Suppressor macrophage (primary cell): ENCODE measurements at regions not wholly inside any gene's neighbourhood (a gene's known extent, or its start where the extent isn't known, plus 50 kb on each side); places are given as distances from the start of the nearest gene placed in this dataset.

Experiments used
- DNase-seq, 4 experiments: peaks; one replicate each; pipeline ENCODE4 v3.0.0-alpha.2; 2020 to 2022

DNA sequence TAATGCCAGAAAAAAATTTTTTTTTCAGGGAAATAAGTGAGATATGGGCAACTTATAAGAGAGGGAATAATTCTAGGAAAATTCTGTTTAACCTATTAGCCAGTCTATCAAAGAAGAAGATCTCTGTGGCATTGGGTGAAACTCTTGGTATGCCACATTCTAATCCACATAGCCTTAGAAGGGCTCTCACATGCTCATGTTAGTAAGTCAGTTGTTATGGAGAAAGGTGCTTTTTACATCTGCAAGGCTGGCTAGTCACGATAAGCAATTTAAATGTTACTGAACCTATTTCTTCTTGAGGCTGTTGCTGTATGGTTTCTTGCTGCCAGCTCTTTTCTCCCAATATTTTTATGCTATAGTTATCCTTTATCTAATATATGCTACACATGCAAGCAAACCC lies 89.9 kb upstream of the MAGI1 start:
- DNase-seq: no peak

DNA sequence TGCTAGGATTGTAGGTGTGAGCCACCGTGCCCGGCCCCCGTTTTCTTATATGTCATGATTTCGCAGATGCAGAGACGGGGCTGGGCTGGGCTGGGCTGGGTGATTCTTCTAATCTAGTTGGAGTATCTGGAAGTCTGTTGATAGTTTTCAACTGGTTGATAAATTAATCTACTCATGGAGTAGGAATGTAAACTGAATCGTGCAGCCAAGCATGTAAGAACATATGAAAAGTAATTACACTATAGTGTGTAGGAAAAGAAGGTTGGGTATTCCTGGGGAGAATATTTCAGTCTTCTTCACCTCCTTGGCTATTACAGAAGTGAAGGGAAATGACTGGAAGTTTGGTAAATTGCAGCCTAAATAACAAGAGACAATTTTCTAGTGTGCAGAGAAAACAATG lies 82.6 kb upstream of the MAGI1 start:
- DNase-seq: no peak

DNA sequence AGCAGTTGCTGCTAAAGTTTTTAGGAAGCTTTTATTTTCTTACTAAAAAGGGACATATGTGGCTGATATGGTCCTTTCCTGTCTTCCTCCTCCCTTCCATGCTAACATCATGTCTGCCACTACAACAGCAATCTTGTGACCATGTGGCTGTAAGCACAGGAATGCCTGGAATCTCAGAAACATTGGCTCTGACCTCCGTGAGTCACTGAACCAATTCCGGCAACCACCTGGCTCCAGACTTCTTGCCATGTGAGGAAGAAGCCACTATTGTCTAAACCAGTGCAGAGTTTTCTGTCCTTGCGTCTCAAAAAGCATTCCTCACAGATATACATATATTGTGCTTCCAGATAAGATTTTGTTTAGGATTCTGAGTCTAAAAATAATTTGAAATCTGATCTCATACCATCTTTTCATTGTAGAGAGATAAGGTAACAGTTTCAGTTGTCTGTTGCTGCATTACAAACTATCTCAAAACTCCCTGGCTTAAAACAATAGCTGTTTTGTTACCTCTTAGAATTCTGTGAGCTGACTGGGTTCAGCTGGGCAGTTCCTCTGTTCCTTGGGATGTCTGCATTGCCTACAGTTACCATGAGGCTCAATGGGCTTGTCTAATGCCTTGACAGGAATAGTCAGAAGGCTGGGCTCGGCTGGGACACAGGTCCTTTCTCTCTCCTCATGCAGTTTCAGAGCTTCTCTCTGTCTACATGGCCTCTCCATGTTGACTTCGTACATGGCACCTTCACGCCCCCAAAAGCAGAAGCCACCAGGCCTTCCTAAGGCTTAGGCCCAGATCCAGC lies 77.3 kb upstream of the MAGI1 start:
- DNase-seq: no peak

DNA sequence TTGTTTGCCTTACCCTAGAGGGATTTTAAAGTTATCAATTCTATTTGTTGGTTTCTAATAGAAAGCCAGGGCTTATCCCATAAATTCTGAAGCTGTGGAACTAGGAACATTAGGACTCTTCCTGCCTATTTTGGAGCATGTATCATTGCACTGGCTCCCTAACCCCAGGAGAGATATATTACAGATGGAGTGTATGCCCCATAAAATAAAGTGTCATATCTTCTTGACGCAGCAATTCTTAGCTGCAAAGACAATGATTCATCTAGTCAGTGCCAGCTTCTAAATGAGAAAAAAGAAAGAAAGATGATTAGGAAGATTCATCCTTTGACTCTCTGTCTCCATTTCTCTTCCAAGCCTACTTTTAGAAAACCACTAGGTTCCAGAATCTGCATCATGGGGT lies 74.8 kb upstream of the MAGI1 start:
- DNase-seq: no peak

DNA sequence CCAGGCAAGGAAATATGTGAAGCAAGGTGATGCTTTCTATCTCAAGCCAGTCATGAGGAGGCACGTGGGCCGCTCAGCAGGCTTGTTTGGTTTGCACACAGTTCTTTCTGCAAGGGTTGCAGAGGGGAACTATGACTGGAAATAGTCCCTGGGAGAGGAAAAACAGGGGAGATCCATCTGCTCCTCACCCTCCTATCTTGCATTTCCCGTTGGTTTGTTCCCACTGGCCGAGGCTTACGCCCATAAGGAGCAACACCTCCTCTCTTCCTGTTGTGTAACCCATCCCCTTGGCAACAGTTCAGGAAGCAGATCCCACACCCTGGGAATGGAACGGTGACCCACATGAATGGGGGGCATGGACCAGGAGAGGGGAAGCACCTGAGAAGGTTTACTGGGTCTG lies 72.1 kb upstream of the MAGI1 start:
- no peak for DNase-seq

DNA sequence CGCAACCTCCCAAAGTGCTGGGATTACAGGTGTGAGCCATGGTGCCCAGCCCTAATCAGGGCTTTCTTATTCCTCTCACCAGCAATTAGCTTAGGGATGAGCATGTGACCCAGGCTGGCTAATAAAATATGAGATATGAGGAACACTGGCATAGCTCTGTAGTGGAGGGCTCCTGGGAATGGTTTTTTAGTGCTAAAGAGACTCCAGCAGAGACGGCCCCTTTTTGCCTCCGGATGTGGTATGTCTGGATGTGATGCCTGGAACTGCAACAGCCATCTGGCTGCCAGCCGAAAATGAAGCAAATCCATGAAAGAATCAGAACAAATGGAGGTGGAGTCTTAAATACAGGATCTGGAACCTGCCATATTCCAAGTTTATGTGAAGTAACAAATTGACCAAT lies 69.1 kb upstream of the MAGI1 start:
- DNase-seq: no peak

DNA sequence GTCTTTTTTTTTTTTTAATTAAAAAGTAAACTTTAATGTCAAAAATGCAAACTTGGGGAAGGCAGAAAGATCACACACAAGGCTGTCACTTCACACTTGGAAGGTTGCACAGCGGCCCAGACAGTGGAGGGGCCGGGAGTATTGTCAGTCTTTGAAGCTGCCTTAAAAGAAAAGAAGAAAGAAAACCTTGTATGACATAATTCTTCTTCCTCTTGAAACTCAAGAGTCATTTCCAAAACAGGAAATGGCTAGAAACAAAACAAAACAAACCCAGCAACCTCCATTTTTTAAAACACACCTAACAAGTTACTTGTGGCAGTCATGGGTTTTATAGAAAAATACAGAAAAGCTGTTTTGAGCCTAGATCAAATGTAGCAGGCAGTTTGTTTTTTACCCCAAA lies 68.1 kb upstream of the MAGI1 start:
- DNase-seq: no peak

DNA sequence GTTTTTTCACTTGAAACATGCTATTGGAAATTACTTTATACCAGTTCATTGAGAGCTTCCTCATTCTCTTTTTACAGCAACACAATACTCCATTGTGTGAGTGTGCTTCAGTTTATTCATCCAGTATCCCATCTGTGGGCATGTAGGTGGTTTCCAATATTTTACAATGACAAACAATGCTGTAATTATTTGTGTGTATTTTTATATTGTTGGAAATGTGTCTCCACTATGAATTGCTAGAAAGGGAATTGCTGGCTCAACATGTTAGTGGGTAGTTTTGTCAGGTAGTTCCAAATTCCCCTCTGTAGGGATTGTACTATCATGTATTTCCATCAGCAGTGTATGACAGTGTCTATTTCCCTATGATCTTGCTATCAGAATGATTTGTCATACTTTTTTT lies 65.8 kb upstream of the MAGI1 start:
- DNase-seq: no peak

DNA sequence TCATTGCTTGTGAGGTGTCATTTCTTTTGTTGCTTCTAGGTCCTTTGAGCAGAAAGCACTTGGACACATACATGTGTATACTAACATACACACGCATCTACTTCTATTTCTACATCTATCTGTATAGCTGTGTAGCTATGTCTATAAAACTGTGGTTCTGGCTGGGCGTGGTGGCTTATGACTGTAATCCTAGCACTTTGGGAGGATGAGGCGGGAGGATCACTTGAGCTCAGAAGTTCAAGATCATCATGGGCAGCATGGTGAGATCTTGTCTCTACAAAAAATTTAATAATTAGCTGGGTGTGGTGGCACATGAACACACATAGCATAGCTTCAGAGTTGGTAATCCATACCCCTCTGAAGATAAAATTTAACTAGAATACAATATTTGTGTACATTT lies 65.0 kb upstream of the MAGI1 start:
- DNase-seq: no peak

DNA sequence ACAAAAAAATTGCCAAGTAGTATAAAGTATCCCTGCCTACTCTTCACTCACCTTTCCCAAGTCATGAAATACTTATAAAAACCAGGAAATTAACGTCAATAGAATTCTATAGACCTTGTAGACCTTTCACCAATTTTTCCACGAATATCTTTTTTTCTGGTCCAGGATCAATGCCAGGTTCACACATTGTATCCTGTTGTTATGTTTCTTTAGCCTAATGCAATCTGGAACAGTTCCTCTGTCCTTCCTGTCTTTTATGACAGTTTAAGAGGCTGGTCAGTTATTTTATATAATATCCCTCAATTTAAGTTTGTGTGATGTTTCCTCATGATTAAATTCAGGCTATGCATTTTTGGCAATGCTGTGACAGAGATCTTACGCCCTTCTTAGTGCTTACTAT lies 63.2 kb upstream of the MAGI1 start:
- no peak for DNase-seq

DNA sequence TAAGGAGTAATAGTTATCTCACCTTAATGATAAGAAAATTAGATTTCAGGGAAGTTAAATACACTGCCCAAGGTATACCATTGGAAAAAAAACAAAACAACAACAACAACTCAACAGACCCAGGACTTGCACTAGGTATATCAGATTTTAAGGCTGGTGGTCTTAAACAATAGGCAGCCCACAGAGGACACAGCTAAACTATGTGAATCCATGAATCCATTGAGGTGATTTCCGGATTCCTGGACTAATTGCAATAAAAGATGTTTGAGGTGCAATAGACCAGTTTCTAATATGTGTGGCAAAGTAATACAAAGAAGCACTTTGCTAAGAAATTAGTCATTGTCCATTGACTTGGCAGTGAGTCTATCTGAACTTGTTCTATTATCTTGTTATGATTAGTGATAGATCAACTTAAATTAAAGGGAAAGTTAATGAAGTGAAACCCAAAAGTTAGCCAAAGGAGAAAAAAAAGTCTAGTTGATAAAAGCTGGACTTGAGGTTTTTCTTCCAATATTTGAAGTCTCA lies 60.9 kb upstream of the MAGI1 start:
- no peak for DNase-seq

DNA sequence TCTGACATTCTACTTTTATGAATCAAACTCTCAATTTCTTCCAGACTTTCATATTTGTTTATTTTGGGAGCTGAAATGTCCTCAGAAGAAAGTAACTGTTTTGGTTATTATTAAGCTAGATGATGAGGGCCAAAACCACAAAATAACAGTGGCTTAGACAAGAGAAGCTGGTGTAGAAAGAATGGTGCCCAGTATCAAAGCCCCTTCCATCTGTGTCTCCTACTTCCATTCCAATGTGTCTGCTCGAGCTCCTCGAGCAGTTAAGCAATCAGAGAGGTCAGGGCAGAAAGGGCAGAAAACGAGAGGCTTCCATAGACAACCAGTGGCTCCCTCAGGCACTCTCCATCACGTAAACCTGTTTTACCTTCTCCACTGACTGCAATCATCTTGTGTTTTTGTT lies 59.7 kb upstream of the MAGI1 start:
- DNase-seq: no peak

DNA sequence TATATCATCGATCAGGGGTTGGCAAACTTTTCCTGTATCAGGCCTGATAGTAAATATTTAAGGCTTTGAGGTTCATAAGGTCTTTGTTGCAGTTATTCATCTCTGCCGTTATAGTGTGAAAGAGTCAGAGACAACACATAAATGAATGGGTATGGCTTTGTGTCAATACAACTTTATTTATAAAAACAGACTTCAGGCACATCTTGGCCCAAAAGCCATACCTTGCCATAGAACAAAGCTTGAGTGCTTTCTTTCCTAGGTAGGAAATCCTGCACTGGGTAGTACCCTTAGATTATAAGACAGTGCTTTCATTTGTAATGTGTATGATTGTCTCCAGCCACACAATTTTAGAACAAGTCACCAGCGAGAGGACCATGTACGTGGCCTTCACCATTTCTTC lies 58.9 kb upstream of the MAGI1 start:
- DNase-seq: no peak

DNA sequence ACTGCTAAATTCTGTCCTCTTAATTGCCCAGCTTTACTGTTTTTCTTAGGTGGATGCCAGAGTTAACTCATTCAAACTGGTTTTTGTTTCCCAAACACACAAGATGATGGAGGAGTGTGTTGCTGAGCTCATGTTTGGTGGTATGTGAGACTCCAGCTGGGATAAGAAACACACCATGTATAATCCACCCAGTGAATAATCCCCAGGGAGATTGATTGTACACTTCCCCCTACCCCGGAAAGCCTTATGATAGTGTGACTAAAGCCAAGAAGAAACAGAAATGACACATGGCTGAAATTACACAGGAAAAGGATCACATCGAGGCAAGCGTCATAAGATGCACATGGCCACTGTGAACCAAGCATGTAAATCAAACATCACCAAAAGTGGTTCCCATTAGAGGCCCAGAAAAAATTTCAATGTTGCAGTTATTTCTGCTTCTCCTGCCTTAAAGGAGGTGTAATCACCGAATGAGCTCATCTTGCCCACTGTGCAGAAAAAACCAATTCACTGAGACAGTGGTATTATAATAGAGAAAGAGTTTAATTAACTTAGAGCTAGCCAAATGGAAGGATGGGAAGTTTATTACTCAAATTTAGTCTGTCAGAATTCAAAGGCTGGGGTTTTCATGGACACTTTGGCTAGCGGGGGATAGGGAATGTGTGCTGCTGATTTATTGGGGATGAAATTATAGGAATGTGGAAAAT lies 56.7 kb upstream of the MAGI1 start:
- no peak for DNase-seq

DNA sequence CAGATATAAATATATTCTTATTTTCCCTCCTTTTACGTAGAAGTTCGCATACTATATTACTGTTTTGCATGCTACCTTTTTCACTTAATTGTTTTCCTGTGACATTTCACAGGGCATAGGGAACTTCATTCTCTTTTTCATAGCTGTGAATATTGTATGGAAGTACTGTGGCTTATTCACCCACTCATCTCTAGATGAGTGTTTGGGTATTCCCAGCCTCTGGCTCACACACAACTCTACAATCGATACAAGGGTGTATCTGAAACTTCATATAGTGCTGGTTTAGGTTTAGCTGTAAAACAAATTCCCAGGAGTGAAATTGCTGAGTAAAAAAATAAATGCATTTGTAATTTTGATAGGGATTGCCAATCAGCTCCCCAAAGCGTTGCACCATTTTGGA lies 55.3 kb upstream of the MAGI1 start:
- no peak for DNase-seq

DNA sequence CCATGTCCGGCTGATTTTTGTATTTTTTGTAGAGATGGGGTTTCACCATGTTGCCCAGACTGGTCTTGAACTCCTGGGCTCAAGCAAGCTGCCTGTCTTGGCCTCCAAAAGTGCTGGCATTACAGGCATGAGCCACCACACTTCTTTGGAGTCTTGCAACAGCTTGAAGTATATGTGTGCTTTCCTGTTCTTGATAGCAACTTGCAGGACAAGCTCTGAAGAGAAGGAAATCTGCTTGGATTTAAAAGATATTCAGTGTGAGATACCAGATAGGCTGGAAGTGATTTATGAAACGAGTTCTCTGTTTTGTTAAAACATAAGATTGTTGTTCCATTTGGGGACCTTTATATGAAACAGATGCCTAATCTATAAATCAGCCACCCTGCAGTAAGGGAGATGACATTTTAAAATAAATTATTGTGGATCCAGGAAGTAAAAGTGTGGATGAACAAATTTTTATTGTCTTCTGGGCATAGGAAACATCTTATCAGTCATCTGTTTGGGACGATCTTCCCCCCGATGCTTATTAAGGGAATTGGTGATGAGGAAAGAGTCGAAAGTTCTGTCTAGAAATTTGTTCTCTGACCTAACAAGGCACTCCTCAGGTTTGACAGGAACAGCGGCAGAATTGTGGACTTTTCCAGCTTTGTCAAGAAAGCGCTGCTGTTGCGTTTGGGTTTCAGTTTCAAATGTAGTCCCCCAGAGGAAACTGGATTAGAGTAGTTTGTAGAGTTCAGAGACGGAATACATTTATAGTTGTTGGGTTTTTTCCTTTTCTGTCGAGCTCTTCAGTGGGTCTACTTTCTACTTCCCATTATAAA lies 53.7 kb upstream of the MAGI1 start:
- no peak for DNase-seq
